RPMI7951 (cell line): ENCODE measurements at regions not wholly inside any gene's neighbourhood (a gene's known extent, or its start where the extent isn't known, plus 50 kb on each side); places are given as distances from the start of the nearest gene placed in this dataset.

ENCODE experiments used
- DNase-seq: peaks from one replicate; pipeline ENCODE4 v3.0.0-alpha.2; 2012; ENCODE audit warnings: low read depth

DNA sequence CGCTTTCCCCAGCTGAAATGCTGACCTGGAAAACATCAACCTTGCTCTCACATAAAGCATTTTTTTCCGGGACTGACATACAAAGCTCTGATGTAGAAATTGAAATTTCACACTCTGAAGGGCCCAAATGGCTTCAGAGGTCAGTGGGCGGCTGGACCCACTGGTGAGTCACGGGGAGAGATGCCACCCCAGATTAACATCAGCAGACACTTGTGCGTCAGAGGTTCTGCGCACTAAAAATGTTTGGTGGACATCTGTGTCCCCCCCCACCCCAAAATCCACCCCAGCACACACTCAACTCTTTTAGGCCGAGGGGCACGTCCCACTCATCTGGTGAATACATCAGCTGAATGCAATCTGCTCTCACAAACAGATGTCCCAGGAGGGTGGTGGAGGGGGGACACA is 208.9 kb downstream of the ASB1 start:
- peak; percentile 95 for DNase-seq

DNA sequence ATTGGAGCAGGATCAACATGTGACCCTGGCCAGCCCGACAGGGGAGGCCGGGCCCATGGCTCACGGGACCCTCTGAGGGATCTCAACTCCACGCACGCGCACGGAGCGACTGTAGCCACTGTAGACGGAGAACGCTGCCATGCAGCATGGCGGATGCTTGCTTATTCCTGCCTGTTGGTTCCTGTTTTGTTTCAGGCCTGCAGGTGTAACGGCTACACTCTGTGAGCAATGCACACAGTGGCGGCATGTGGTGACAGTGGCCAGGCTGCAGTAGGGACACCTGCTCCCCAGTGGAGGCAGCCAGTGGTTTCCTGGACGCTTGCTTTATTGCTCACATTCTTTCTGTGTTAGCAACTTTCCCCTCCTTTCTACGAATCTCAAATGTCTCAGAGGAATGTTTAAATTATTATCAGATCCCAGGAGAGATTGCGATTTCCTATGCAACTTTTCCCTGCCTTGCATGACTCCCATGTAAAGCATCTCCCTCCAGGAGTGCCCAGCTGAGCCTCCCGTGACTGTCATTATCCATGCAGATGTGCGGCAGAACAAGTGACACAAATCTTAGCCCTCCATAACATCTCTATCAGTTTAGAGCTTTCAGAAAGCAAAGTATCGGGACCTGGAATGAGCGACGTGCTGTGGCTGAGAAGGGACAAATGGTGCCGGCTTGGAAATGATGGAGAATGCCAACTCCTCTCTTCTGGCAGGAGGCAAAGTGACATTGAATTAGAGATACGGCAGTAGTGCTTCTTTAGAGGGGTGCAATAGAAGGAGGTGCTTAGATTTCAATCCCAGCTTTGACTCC is 209.7 kb downstream of the ASB1 start:
- DNase-seq = peak; percentile 94

DNA sequence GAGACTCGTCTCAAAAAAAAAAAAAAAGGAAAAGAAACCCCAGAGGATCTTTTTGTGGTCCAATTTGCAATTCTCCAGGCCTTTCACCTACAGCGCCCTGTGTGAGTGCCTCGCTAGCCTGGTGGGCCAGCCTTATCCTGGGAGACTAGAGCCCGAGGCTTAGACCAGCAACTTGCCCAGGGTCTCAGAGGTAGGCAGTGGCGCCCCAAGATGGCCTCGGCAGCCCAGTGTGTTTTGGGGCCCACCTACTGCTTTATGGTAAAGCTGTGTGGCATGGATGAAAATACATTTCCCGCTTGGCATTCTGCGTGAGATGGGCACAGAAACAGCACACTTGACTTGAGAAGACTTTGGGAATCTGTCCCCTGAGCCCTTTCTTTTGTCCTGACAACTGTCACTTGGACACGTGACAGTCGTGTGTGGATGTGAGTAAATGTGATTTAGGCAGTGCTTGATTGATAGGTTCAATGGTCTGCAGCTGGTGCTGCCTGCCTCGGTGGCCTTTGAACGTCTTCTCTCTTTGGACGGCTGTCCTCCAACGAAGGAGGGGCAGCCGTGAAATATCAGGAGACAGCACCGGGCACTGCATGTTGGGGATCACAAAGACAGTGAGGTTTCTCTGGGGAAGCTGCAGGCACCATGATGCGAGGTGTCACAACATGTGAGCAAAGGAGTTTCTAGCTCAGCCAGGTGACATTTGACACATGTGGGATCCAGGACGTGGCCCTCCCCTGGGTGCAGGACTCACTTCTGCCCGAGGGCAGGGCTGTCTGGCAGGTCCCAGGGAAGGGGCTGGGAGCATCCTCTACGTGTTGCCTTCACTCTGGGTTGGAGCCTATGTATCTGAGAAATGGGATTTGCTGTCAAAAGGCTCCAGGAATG is 209.5 kb upstream of the TWIST2 start:
- DNase-seq = no peak

DNA sequence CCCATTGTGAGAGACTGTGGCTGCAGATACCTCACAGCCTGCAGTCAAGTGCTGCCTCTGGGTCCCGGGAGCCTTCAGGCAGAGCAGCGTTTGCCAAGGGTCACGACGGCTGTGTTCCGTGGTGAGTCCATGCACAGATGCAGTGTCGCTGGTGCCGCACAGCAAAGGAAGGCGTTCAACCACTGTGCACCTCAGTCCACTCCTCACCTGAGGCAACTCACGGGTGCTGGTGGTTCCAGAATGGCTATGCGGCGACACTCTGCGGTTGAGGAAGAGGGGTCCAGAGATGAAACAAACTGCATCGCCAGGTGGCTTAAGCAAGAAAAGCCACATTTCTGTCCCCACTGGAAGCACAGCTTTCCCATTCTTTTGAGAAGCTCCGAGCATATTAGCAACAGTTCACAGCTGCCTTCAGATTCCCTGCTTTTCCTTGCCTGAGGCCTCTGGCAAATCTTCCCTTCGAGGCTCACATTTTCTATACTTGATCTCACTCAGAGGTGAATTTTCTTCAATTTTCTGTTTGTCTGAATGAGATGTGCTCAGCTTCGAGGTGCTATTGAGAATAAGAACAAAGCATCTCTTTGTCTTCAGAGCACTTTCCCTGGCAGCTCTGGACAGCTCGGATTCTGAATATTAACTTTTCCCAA is 208.8 kb upstream of the TWIST2 start:
- no peak for DNase-seq

DNA sequence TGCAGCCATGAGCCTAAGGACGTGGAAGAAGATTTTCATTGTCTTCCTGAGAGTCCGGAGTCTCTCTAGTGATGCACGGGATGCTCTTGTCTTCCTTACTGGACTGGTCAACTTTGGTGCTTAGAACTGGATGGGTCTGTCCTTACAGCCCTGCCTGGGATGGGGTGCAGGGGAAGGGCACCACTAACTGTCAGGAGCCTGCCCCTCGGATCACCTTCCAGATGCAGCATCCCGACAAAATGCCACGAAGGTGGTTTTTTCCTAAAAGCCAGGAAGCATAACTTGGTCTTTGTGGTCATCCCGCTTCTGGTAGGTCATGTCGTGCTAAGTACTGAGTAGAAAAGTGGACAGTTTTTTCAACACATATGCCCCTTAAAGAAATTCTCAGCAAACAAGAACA is 207.4 kb upstream of the TWIST2 start:
- peak; percentile 49 for DNase-seq

DNA sequence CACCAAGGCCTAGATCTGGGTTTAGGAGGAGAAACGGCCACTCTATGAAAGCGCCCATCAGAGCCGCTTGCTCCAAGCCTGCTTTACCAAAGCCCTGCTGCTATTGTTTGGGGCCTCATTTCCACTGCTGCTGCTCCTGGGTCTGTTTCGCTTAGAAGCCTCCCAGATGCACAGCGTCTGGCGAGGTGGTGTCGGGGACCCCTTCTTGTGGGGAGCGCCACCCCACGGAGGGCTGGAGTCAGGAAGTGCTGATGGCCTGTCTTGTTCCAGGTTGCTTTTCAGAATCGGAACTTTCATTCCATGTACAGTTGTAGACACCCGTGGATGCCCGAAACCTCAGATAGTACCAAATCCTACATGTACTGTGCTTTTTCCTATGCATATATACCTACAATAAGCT is 204.9 kb upstream of the TWIST2 start:
- DNase-seq = no peak

DNA sequence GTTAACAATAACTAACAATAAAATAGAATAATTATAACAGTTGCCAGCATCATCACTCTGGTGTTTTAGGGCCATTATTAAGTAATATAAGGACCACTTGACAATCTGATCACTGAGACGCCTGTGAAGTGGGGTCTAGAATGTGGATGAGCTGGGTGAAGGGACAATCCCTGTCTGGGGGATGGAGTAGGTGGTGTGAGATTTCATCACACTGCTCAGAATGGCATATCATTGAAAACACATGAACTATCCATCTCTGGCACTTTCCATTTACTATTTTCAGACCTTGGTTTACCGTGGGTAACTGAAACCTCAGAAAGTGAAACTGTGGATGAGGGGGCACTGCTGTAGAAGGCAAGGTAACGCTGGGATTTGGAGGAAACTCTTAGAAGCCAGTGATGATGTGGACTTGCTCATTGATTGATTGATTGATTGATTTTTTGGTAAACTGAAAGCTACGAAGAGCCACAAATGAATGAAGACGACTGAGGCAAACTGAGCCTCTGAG is 204.4 kb upstream of the TWIST2 start:
- no peak for DNase-seq

DNA sequence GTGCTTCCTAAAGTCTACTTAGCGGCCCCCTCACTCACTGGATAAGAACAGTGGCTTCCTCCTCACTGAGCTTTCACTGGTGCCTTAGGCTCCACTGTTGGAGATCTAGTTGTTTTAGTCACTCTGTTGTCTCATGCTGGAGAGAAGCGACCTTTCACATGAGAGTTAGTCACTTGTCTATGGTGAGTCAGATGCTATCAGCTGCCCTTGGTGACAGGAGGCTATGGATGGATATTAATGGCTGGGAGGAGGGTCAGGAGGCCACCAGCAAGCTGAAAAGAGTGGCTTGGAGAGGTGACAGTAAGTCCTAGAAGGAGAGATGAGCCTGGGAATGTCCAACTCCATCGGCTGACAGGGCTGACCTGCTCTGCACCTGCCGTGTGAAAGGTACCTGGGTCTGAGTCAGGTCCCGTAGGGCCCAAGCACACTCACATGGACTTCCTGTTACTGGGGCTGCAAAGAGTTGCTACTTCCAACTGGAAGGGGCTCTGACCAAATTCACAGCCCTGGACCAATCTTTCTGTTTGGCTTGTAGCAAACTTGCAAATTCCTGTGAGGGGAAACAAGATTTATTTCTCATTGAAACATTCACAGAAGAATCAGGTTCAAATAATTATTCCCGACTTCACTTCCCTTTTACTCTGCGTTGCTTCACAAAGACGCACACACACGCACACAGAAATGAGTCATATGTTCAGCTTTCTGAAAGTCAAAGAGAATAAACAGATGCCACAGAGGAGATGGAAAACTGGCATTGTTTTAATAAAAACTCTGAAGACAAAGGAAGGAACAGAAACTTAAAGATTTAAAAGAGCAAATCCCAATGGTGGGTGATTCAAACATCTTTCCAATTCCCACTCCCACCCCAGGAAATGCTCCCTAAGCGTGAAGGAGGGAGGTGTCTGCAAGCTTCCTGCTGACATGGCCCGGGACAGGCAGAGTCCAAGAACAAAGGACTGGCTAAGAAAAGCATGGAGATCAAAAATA is 203.5 kb upstream of the TWIST2 start:
- peak; percentile 93 for DNase-seq

DNA sequence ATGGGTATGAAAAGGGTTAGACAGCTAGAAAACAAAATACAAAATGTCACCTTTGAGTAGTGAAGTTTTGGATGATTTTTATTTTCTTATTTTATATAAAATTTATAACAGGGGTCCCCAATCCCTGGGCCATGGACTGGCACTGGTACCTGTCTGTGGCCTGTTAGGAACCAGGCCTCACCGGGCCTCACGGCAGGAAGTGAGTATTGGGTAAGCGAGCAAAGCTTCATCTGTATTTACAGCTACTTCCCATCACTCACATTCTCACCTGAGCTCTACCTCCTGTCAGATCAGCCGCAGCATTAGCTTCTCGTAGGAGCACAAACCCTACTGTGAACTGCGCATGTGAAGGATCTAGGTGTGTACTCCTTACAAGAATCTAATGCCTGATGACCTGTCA is 202.8 kb upstream of the TWIST2 start:
- DNase-seq = no peak

DNA sequence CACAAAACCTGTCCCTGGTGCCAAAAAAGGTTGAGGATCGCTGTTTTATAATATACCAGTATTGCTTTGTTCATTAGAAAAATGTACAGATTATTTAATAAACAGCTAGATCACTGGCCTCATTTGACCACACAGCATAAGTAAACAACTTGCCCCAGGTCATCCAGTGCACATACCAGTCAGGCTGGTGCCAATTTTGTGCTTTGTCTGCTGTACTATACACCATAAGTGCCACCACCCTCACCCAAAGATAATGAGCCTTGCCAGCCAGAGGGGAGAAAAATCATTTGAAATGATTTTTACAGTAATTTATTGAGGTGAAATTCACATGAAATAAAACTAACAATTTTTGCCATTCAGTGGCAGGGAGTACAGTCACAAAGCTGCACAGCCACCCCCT is 202.2 kb upstream of the TWIST2 start:
- DNase-seq = no peak

DNA sequence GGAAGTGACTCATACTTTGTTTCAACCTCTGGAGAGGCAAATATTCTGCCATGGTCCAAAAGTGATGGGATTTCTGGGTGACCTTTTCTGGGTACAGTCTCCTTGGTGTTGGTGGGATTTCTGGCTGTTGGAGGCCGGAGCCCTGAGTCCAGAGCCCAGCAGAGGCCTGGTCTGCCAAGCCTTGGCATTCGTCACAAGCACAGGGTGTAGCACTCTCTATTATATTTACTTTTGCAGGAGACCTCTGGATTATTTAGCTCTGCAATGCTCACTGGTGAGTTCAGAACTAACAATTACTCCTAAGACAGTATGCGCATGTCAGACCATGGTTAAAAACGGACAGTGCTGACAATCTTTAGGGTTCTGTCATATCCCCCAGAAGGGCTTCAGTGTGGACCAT is 201.6 kb upstream of the TWIST2 start:
- no peak for DNase-seq

DNA sequence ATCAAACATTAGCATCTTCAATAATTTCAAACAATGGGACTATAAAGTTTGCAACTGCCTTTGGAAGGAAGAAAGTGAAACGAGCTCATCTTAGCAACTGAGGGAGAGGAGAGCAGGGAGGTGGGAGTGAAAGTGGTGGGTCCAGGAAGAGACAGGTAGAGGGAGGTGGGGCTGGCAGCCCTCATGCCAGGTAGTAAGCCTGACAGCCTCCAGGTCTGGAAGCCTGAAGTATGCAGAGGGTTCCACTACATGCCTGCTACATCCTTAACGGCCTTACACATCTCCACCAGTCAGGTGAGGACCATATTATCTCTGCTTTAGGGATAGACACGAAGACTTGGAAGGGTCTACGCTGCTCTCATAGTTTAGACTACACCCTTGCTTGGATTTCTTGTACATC is 201.1 kb upstream of the TWIST2 start:
- DNase-seq = no peak

DNA sequence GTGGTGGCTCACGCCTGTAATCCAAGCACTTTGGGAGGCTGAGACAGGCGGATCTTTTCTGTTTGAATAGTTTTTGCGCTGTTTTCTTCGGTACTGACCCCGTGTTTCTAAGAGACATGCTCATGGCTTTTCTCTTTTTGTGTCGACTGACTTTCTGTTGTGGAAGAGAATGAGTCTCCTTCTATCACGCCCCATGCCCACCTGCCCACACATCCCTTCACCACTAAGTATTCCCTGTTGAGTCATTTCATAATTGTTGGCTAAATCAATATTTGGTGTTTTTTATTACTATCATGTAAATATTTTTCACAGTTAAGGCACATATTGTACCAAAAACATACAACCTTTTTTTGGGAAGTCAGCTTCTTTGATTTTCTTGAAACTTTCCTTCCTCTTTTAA is 198.8 kb upstream of the TWIST2 start:
- DNase-seq = no peak

DNA sequence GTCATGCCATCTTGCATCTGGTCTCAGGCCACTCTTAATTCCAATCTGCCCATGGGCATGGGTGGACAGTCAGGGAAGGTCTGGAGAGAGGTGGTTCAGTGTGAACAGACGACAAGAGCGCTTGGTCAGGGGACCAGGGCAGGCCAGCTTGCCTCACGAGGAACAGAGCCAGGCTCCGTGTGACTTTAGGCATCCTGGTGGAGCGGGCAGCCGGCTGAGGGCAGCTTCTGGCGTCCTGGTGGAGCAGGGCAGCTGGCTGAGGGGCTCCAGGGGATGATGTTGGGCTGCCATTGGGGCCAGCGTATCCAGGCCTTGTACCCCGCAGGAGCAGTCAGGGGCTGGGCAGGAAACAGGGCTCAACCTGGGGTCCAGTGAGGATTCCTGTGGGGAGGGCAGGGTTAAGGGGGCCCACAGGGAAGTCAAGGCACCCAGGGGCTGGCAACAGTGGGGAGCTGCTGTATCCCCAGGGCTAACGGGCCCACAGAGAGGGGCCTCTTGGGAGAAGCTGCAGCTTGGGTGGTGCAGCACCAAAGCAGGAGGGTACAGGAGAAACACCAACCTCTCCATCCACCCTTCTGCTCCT is 197.9 kb upstream of the TWIST2 start:
- no peak for DNase-seq

DNA sequence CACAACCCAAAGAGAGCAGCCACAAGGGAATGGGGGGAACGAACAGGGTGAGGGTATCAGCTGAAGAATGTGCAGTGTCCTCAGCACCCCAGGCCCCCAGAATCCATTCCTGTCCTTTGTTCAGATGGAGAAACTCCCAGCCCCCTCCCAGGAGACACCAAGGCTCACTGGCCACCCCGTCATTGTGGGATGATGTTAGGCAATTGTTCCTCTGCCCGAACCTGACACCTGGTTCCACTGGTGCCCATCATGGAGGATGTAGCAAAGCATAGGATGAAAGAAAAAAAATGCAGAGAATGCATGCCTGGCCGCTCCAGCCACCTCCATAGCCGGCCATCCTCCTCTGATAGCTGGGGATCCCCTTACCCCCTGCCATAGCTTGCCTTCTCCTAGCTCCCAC is 197.3 kb upstream of the TWIST2 start:
- DNase-seq = no peak

DNA sequence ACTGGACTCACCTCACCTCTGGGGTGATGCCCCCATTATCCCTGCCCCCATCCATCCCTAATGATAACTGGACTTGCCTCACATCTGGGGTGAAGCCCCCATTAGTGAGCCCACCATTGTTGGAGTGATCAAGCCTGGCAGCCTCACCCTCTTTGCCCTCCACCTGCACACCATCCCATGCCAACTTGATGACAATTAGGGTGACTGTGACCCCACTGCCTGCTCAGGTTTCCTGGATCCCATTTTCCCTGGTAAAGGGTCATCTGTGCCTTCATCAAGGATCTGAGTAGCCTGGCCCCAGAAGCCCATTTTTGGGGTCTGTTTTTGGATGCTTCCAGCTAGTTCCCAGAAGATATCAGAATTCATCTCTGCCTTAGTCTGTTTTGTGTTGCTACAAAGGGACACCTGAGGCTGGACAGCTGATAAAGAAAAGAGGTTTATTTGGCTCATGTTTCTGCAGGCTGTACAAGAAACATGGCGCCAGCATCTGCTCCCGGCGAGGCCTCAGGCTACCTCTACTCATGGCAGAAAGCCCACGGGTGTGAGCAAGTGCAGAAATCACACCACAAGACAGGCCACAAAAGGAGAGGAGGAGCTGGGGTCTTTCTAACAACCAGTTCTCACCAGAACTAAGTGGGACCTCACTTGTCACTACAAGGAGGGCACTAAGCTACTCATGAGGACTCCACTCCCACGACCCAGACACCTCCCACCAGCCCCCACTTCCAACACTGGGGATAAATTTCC is 196.4 kb upstream of the TWIST2 start:
- no peak for DNase-seq

DNA sequence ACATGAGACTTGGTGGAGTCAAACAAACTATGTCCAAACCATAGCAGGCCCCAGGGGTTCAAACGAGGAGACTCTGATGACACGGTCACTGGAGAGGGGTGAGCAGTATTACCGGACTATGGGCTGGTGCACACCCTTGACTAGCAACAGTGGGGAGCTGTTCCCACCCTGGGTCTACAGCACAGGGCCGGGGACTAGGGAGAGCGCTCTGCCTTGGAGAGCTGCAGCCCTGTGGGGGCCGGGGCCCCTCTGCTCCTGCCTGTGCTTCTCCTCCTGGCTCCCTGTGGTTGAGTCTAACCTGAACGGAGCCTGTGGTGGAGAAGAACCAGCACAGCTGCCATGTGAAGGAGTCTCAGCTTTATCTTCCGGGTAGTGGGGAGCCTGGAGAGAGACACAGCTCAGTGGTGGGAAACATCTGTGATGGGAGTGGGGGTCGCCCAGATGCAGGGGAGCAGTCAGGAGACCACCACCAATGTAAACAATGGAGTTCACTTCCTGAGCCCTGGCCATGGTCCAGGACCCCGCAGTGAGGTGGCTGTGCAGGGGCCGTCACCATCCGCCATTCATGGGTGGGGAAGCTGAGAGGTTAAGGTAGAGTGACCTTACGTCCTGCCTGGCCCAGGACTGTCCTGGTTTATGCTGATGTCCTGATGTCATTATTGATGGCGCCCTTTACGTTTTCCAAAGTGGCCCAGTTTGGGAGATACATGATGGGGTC is 195.7 kb upstream of the TWIST2 start:
- no peak for DNase-seq

DNA sequence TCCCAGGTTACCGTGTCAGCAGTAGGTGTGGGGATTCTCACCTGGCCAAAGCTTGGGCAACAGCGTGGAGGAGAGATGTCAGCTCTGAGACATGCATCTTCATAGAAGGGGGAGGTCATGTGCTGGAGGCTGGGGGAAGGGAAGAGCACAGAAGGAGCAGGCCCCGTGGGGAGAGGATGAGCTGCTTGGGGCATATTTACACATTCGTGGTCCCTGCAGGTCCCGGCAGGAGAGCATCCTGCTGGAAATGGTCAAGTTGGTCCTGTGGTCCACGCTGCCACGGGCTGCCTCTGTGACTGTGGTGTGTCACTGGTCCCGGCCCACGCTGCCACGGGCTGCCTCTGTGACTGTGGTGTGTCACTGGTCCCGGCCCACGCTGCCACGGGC is 195.1 kb upstream of the TWIST2 start:
- no peak for DNase-seq

DNA sequence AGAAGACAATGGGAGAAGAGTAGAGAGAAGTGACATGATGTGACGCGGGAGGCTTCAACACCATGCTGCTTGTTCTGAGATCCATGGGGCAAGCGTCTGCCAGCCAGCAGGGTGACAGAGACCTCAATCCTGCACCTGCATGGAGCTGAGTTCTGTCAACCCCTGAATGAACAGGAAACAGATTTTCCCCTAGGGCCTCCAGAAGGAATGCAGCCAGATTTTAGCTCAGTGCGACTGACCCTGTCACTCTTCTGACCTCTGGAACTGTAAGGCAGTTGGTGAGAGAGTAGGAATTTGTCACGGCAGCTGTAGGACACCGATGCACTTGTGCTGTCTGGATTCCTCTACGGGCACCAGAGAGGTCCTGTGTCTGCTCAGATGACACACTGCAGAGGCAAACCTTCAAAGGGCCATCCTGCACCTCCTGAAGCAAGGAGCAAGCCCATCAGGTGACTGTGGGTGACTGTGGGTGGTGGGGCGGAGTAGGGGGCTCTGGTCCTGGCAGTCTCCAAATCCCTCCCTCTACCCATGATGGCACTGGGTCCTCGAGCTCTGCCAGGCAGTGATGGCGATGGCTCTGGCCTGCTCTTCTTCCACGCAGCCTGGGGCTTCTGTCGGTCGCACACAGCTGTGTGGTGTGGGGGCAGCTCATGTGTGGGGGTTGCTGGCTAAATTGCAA is 194.3 kb upstream of the TWIST2 start:
- no peak for DNase-seq
